HCT116 (cell line): ENCODE measurements at regions not wholly inside any gene's neighbourhood (a gene's known extent, or its start where the extent isn't known, plus 50 kb on each side); places are given as distances from the start of the nearest gene placed in this dataset.

Source experiments
- ATF3 ChIP-seq: IDR thresholded peaks from 2 replicates; pipeline ENCODE4 v1.6.1; 2012
- CEBPB ChIP-seq: IDR thresholded peaks from 2 replicates; pipeline ENCODE4 v1.6.1; 2012; ENCODE audit warnings: low read depth
- CTCF ChIP-seq, 3 experiments: fragments of 200-600 bp in 1 of 3; sonication (generic) in 1 of 3; IDR thresholded peaks in 2 of 3; conservative IDR thresholded peaks in 1 of 3; 2 replicates each; pipeline ENCODE4 v1.5.1; 2012 to 2017; ENCODE audit warnings: low read depth in 2 of 3, low read length in 2 of 3, antibody characterized with exemption in 1 of 3, borderline replicate concordance in 1 of 3, control low read depth in 1 of 3, mild to moderate bottlenecking in 1 of 3, mixed read lengths in 1 of 3, mixed run types in 1 of 3, moderate library complexity in 1 of 3; ENCODE audit not compliant: insufficient read depth in 1 of 3
- EZH2 ChIP-seq: fragments of 200-600 bp; sonication (generic); IDR thresholded peaks from 2 replicates; pipeline ENCODE4 v1.6.1; 2017; ENCODE audit warnings: antibody characterized with exemption, mixed run types
- FOSL1 ChIP-seq: IDR thresholded peaks from 2 replicates; pipeline ENCODE4 v1.6.1; 2012; ENCODE audit warnings: low read depth
- POLR2AphosphoS5 ChIP-seq: IDR thresholded peaks from 2 replicates; pipeline ENCODE4 v1.6.1; 2011; ENCODE audit warnings: mild to moderate bottlenecking, low read depth, low read length, moderate library complexity
- SIN3A ChIP-seq: IDR thresholded peaks from 2 replicates; pipeline ENCODE4 v1.6.1; 2012; ENCODE audit warnings: low read depth
- YY1 ChIP-seq: IDR thresholded peaks from 2 replicates; pipeline ENCODE4 v1.6.1; 2011; ENCODE audit warnings: low read length, low read depth, moderate library complexity, mild to moderate bottlenecking; ENCODE audit not compliant: insufficient replicate concordance; ENCODE audit errors: extremely low read depth

GRCh38 chr2:34723683-34724082, 1124.6 kb upstream of the FAM98A start:
- TF ChIP-seq ATF3 (no peak), YY1 (no peak), EZH2 (no peak), CTCF (IDR thresholded peaks at IDR 0.05 in 2 of 3, conservative IDR thresholded peaks at IDR 0.05 in 1 of 3; ENCODE audit: borderline replicate concordance in 1 of 3, insufficient read depth in 1 of 3, low read depth in 2 of 3, low read length in 2 of 3) (no peak), POLR2AphosphoS5 (no peak), CEBPB (no peak), FOSL1 (no peak), SIN3A (no peak)
